ENCODE measurements at regions not wholly inside any gene's neighbourhood (a gene's known extent, or its start where the extent isn't known, plus 50 kb on each side); places are given as distances from the start of the nearest gene placed in this dataset.
"Not testable (repeated sequence)": the region's sequence is repeated elsewhere in the genome, so short reads cannot be mapped to it uniquely, and the experiment has no call there.

- not testable (repeated sequence) for H2AK5ac ChIP-seq (ENCODE audit: low read length); H3K56ac ChIP-seq (ENCODE audit: low read length); H3K79me1 ChIP-seq (ENCODE audit: low read length); H3K9ac ChIP-seq (ENCODE audit: low read length); H2BK15ac ChIP-seq (replicated peaks; ENCODE audit: low read depth); H3K4ac ChIP-seq (ENCODE audit: low read depth, low read length); H4K8ac ChIP-seq (ENCODE audit: low read depth, low read length); H3K23ac ChIP-seq (ENCODE audit: low read length); H3K36me3 ChIP-seq (ENCODE audit: control insufficient read depth, insufficient read depth, low read length); H3K27me3 ChIP-seq (ENCODE audit: insufficient read depth, low read length, poor library complexity); H4K5ac ChIP-seq (ENCODE audit: low read length); H3K27ac ChIP-seq (ENCODE audit: low read depth, low read length); H3K4me2 ChIP-seq (ENCODE audit: low read length); H2BK120ac ChIP-seq (ENCODE audit: low read depth, low read length); H2BK5ac ChIP-seq (ENCODE audit: low read length); DNase-seq; H3K4me1 ChIP-seq (ENCODE audit: control insufficient read depth, low read depth, low read length); H3K4me3 ChIP-seq (ENCODE audit: low read length); H3K79me2 ChIP-seq (ENCODE audit: control insufficient read depth, insufficient read depth, low read length); H3K18ac ChIP-seq (ENCODE audit: low read length)
- no CpG with 5 or more reads among the region's 1 CpG for WGBS (ENCODE audit: extremely low coverage, insufficient coverage, low lambda C conversion rate)
Observed at GRCh38 chr10:46202405-46202804, 84.4 kb upstream of the ANTXRL start.

GRCh38 chr10:46204482-46205102, 82.2 kb upstream of the ANTXRL start:
- not testable (repeated sequence) for H3K4me3 ChIP-seq (ENCODE audit: low read length); H4K8ac ChIP-seq (ENCODE audit: low read depth, low read length); H3K79me1 ChIP-seq (ENCODE audit: low read length); H3K23ac ChIP-seq (ENCODE audit: low read length); H2BK120ac ChIP-seq (ENCODE audit: low read depth, low read length); H3K27me3 ChIP-seq (ENCODE audit: insufficient read depth, low read length, poor library complexity); H3K56ac ChIP-seq (ENCODE audit: low read length); H3K36me3 ChIP-seq (ENCODE audit: control insufficient read depth, insufficient read depth, low read length); H3K4me2 ChIP-seq (ENCODE audit: low read length); H3K4me1 ChIP-seq (ENCODE audit: control insufficient read depth, low read depth, low read length); H2BK15ac ChIP-seq (replicated peaks; ENCODE audit: low read depth); H2AK5ac ChIP-seq (ENCODE audit: low read length); H3K27ac ChIP-seq (ENCODE audit: low read depth, low read length); H3K79me2 ChIP-seq (ENCODE audit: control insufficient read depth, insufficient read depth, low read length); H2BK5ac ChIP-seq (ENCODE audit: low read length); H3K4ac ChIP-seq (ENCODE audit: low read depth, low read length); H3K9ac ChIP-seq (ENCODE audit: low read length); H4K5ac ChIP-seq (ENCODE audit: low read length); H3K18ac ChIP-seq (ENCODE audit: low read length)
- peak; percentile 30 for DNase-seq
- no CpG with 5 or more reads among the region's 20 CpGs for WGBS (ENCODE audit: extremely low coverage, insufficient coverage, low lambda C conversion rate)

GRCh38 chr10:46210427-46210826, 76.4 kb upstream of the ANTXRL start:
- not testable (repeated sequence) for H3K79me1 ChIP-seq (ENCODE audit: low read length); H2BK5ac ChIP-seq (ENCODE audit: low read length); H3K56ac ChIP-seq (ENCODE audit: low read length); H3K9ac ChIP-seq (ENCODE audit: low read length); H3K36me3 ChIP-seq (ENCODE audit: control insufficient read depth, insufficient read depth, low read length); H3K4me2 ChIP-seq (ENCODE audit: low read length); H2BK15ac ChIP-seq (replicated peaks; ENCODE audit: low read depth); H2BK120ac ChIP-seq (ENCODE audit: low read depth, low read length); H2AK5ac ChIP-seq (ENCODE audit: low read length); H4K5ac ChIP-seq (ENCODE audit: low read length); H3K27me3 ChIP-seq (ENCODE audit: insufficient read depth, low read length, poor library complexity); H3K18ac ChIP-seq (ENCODE audit: low read length); H3K23ac ChIP-seq (ENCODE audit: low read length); H3K4me1 ChIP-seq (ENCODE audit: control insufficient read depth, low read depth, low read length); H3K4ac ChIP-seq (ENCODE audit: low read depth, low read length); H3K4me3 ChIP-seq (ENCODE audit: low read length); H3K27ac ChIP-seq (ENCODE audit: low read depth, low read length); DNase-seq; H4K8ac ChIP-seq (ENCODE audit: low read depth, low read length); H3K79me2 ChIP-seq (ENCODE audit: control insufficient read depth, insufficient read depth, low read length)
- WGBS (ENCODE audit: extremely low coverage, insufficient coverage, low lambda C conversion rate), result no CpG with 5 or more reads among the region's 2 CpGs

GRCh38 chr10:46215426-46215825, 71.4 kb upstream of the ANTXRL start:
- no peaks in the 10 kb centered on the region for H3K79me1 ChIP-seq (ENCODE audit: low read length)
- H3K9ac ChIP-seq (ENCODE audit: low read length), result no peak overlapping the region
- H3K36me3 ChIP-seq (ENCODE audit: control insufficient read depth, insufficient read depth, low read length), result no peaks in the 10 kb centered on the region
- H2BK5ac ChIP-seq (ENCODE audit: low read length), result no peak overlapping the region
- H3K56ac ChIP-seq (ENCODE audit: low read length), result no peak overlapping the region
- no peak overlapping the region for H2BK15ac ChIP-seq (replicated peaks; ENCODE audit: low read depth)
- H4K5ac ChIP-seq (ENCODE audit: low read length), result no peak overlapping the region
- H3K27me3 ChIP-seq (ENCODE audit: insufficient read depth, low read length, poor library complexity), result no peaks in the 10 kb centered on the region
- H3K18ac ChIP-seq (ENCODE audit: low read length), result no peak overlapping the region
- H3K79me2 ChIP-seq (ENCODE audit: control insufficient read depth, insufficient read depth, low read length), result no peaks in the 10 kb centered on the region
- no peak for DNase-seq
- H3K4me1 ChIP-seq (ENCODE audit: control insufficient read depth, low read depth, low read length), result no peaks in the 10 kb centered on the region
- H2BK120ac ChIP-seq (ENCODE audit: low read depth, low read length), result no peak overlapping the region
- H3K27ac ChIP-seq (ENCODE audit: low read depth, low read length), result no peak overlapping the region
- no peak overlapping the region for H4K8ac ChIP-seq (ENCODE audit: low read depth, low read length)
- H3K4me2 ChIP-seq (ENCODE audit: low read length), result no peak overlapping the region
- no peak overlapping the region for H3K23ac ChIP-seq (ENCODE audit: low read length)
- WGBS (ENCODE audit: extremely low coverage, insufficient coverage, low lambda C conversion rate), result no CpG with 5 or more reads among the region's 4 CpGs
- H3K4me3 ChIP-seq (ENCODE audit: low read length), result no peak overlapping the region
- no peak overlapping the region for H2AK5ac ChIP-seq (ENCODE audit: low read length)
- H3K4ac ChIP-seq (ENCODE audit: low read depth, low read length), result no peak overlapping the region

- DNase-seq, result no peak
- Histone ChIP-seq H3K79me1 (ENCODE audit: low read length) (no peaks in the 10 kb centered on the region), H3K4me3 (ENCODE audit: low read length) (no peak overlapping the region), H4K8ac (ENCODE audit: low read depth, low read length) (no peak overlapping the region), H4K5ac (ENCODE audit: low read length) (no peak overlapping the region), H3K18ac (ENCODE audit: low read length) (no peak overlapping the region), H3K79me2 (ENCODE audit: control insufficient read depth, insufficient read depth, low read length) (no peaks in the 10 kb centered on the region), H2BK120ac (ENCODE audit: low read depth, low read length) (no peak overlapping the region), H2AK5ac (ENCODE audit: low read length) (no peak overlapping the region), H3K36me3 (ENCODE audit: control insufficient read depth, insufficient read depth, low read length) (no peaks in the 10 kb centered on the region), H3K27ac (ENCODE audit: low read depth, low read length) (no peak overlapping the region), H3K56ac (ENCODE audit: low read length) (no peak overlapping the region), H3K9ac (ENCODE audit: low read length) (no peak overlapping the region), H2BK5ac (ENCODE audit: low read length) (no peak overlapping the region), H3K27me3 (ENCODE audit: insufficient read depth, low read length, poor library complexity) (no peaks in the 10 kb centered on the region), H3K4me1 (ENCODE audit: control insufficient read depth, low read depth, low read length) (no peaks in the 10 kb centered on the region), H3K4me2 (ENCODE audit: low read length) (no peak overlapping the region), H2BK15ac (replicated peaks; ENCODE audit: low read depth) (no peak overlapping the region), H3K23ac (ENCODE audit: low read length) (no peak overlapping the region), H3K4ac (ENCODE audit: low read depth, low read length) (no peak overlapping the region)
- WGBS (ENCODE audit: extremely low coverage, insufficient coverage, low lambda C conversion rate), result no CpG with 5 or more reads among the region's 6 CpGs
Observed at GRCh38 chr10:46216003-46216634, 70.7 kb upstream of the ANTXRL start.
